HG02763 (cell line): ENCODE measurements at regions not wholly inside any gene's neighbourhood (a gene's known extent, or its start where the extent isn't known, plus 50 kb on each side); places are given as distances from the start of the nearest gene placed in this dataset.
"Not testable (repeated sequence)": the region's sequence is repeated elsewhere in the genome, so short reads cannot be mapped to it uniquely, and the experiment has no call there.

Experiments used
- ATAC-seq: cut with Tn5 transposase; IDR thresholded peaks from one replicate; pipeline ENCODE4 v1.9.1; 2021; ENCODE audit warnings: mild to moderate bottlenecking, moderate library complexity; ENCODE audit not compliant: unreplicated experiment

- ATAC-seq = no peak
Observed at GRCh38 chr17:77083531-77083930, 57.2 kb upstream of the SEC14L1 start.

- ATAC-seq = no peak
Observed at GRCh38 chr17:77085926-77086432, 54.8 kb upstream of the SEC14L1 start.

DNA sequence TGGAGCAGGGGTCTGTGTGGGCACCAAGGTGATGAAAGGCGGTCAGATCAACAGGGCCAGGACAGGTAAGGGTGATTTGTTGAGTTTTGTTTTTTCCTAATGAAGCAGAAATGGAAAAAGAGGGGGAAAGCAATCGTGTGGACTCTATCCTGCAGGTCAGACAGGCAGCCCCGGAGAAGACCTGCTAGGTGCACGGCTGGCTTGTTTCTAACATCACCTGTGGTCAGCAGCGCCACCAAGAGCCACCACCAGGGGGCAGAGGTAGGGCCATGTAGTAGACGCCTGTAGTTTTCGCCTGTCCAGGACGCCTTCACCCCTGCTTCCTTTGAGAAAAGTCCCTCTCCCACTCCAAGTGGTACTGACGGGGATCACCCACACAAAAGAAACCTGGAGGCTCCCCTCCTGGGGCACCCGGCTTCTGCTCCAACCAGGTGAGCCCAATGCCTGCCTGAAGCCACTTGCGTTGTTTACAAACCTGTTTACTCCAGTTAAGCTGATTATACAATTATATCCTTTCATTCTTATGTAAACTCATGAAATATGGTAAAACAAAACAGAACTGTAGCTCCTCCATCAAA lies 54.2 kb upstream of the SEC14L1 start:
- no peak for ATAC-seq

DNA sequence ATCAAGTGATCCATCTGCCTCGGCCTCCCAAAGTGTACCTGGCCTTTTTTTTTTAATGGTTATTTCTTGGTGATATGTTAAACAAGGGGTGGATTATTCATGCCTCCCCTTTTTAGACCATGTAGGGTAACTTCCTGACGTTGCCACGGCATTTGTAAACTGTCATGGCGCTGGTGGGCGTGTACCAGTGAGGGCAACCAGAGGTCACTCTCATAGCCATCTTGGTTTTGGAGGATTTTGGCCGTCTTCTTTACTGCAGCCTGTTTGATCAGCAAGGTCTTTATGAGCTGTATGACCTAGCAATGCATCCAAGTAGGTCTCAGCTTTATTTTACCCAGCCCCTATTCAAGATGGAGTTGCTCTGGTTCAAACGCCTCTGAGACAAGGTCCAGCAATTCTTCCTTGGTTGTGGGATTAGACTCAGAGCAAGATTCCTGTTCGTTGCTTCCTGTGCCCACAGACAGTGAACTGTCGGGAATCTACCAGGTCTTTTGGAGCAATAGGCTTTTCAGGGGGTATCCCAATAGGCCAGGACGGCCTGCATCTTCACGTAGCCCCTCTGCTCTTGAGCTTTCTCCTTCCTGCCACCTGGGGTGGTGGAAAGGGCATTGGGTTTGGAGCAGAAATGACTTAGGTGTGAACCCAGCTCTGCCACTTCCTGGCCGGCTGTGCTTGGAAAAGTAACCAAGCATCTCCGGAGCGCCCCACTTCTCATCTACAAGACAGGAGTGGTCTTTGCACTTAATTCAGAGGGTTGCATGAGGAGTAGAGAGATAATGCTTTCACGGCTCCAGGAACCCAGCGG lies 52.9 kb upstream of the SEC14L1 start:
- no peak for ATAC-seq

GRCh38 chr17:77088455-77089123 lies 52.2 kb upstream of the SEC14L1 start:
- peak; percentile 67 for ATAC-seq

DNA sequence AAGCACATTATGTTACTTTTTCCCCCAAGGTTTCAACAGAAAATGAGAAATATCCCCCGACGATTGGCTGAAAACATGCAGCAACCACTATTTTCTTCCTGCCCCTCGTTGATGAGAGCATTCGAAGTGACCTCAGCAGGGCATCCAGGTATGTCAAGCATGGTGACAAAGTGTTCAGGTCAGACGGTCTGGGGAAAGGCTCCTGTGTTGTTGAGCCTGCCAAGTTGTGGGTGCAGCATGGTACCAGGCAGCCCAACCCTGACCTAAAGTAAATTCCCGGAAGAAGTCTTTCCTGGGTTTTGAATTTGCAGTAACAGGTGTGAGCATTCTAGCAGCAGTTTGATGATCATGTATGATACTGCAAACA lies 51.7 kb upstream of the SEC14L1 start:
- no peak for ATAC-seq

- not testable (repeated sequence) for ATAC-seq
Observed at GRCh38 chr17:77089949-77090348, 50.8 kb upstream of the SEC14L1 start.

DNA sequence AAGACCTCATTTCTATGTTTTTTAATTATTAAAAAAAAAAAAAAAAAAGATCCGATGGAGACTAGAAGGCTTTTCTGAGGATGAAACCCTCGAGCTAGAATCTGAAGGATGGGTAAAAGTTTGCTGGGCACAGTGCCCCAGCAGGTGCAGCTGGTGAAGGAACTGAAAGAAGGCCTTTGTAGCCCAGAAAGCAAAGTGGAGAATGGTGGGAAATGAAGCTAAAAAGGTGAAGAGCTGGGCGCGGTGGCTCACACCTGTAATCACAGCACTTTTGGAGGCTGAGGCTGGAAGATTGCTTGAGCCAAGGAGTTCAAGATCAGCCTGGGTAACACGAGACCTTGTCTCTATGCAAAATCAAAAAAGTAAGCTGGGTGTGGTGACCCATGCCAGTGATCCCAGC lies 50.3 kb upstream of the SEC14L1 start:
- ATAC-seq = no peak
